Type B pancreatic cell (in vitro differentiated cells): ENCODE measurements at regions not wholly inside any gene's neighbourhood (a gene's known extent, or its start where the extent isn't known, plus 50 kb on each side); places are given as distances from the start of the nearest gene placed in this dataset.

Source experiments
- DNase-seq: peaks from one replicate; pipeline ENCODE4 v3.0.0; 2021; ENCODE audit warnings: mixed read lengths; ENCODE audit not compliant: unreplicated experiment; ENCODE audit errors: extremely low spot score
- H3K27ac Mint-ChIP-seq: 2 replicates; pipeline ENCODE4 v1.8.0; 2021; ENCODE audit warnings: mild to moderate bottlenecking, mixed read lengths
- H3K27me3 Mint-ChIP-seq: 2 replicates; pipeline ENCODE4 v1.8.0; 2021; ENCODE audit warnings: mixed read lengths
- H3K36me3 Mint-ChIP-seq: 2 replicates; pipeline ENCODE4 v1.8.0; 2021; ENCODE audit warnings: mixed read lengths
- H3K4me1 Mint-ChIP-seq: one replicate; pipeline ENCODE4 v1.8.0; 2021; ENCODE audit warnings: mixed read lengths; ENCODE audit not compliant: unreplicated experiment
- H3K4me3 Mint-ChIP-seq: 2 replicates; pipeline ENCODE4 v1.8.0; 2021; ENCODE audit warnings: mild to moderate bottlenecking, mixed read lengths
- H3K9me3 Mint-ChIP-seq: 2 replicates; pipeline ENCODE4 v1.8.0; 2021; ENCODE audit warnings: mixed read lengths
- TF ChIP-seq, protein P1 (sequence below): fragments of 200-600 bp; sonication (generic); conservative IDR thresholded peaks from 2 replicates; pipeline ENCODE4 v1.5.0; 2021; ENCODE audit warnings: antibody characterized with exemption, mild to moderate bottlenecking

- Mint-ChIP-seq H3K27me3 (no peaks in the 10 kb centered on the region), H3K4me3 (no peak overlapping the region), H3K36me3 (no peaks in the 10 kb centered on the region), H3K27ac (no peak overlapping the region), H3K9me3 (no peaks in the 10 kb centered on the region), H3K4me1 (peaks cover 11% of the 10 kb centered on the region)
- TF ChIP-seq, protein P1, sequence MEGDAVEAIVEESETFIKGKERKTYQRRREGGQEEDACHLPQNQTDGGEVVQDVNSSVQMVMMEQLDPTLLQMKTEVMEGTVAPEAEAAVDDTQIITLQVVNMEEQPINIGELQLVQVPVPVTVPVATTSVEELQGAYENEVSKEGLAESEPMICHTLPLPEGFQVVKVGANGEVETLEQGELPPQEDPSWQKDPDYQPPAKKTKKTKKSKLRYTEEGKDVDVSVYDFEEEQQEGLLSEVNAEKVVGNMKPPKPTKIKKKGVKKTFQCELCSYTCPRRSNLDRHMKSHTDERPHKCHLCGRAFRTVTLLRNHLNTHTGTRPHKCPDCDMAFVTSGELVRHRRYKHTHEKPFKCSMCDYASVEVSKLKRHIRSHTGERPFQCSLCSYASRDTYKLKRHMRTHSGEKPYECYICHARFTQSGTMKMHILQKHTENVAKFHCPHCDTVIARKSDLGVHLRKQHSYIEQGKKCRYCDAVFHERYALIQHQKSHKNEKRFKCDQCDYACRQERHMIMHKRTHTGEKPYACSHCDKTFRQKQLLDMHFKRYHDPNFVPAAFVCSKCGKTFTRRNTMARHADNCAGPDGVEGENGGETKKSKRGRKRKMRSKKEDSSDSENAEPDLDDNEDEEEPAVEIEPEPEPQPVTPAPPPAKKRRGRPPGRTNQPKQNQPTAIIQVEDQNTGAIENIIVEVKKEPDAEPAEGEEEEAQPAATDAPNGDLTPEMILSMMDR: no peak
- no peak for DNase-seq
These were observed 1206.4 kb upstream of the ADGRL4 start for GRCh38 chr1:80212948-80213347.

DNA sequence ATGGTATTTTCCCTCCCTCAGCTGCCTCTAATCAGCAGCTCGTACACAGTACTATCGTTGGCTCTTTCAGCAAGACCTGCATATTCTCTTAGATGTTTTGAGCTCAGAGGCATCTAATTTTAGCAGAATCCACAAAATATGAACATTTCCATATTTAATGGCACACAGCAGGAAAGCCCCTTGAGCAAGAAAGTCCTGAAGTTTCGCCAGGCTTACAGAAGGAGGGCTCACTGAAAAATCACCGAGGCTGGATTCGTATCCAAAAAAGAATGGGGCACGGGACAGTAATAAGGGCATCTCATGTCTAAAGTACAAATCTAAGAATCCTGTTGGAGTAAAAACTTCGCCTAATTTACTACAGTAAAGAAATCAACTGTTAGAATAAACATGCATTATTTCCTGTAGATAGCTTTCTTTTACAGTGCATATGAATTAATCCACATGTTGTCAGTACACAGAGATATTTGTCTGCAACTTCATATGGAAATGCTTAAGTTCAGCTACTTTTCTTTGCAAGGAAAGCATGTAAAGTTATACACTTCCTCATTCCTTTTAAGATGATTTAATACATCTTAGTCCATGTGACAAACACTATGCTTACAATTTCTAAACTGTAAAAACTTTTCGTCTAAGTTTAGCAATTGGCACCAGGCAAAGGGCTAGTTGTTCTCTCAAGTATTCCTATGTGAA lies 1205.3 kb upstream of the ADGRL4 start:
- Mint-ChIP-seq H3K27ac (no peak overlapping the region), H3K9me3 (no peaks in the 10 kb centered on the region), H3K36me3 (no peaks in the 10 kb centered on the region), H3K27me3 (no peaks in the 10 kb centered on the region), H3K4me3 (no peak overlapping the region), H3K4me1 (peaks cover 6% of the 10 kb centered on the region)
- TF ChIP-seq, protein P1: no peak
- no peak for DNase-seq

DNA sequence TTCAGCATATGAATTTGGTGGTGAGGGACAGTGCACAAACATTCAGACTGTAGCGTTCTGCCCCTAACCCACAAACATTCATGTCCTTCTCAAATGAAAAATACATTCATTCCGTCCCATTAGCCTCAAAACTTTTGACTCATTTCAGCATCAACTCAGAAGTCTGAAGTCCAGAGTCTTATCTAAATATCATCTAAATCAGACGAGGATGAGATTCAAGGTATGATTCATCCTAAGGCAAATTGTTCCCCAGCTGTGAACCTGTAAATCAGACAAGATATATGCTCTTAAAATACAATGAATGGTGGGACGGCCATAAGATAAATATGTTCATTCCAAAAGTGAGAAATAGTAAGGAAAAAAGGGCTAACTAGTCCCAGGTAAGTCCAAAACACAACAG lies 1195.6 kb upstream of the ADGRL4 start:
- H3K36me3 Mint-ChIP-seq: no peaks in the 10 kb centered on the region
- no peak overlapping the region for H3K27ac Mint-ChIP-seq
- H3K9me3 Mint-ChIP-seq: peaks cover 9% of the 10 kb centered on the region
- no peaks in the 10 kb centered on the region for H3K4me1 Mint-ChIP-seq
- DNase-seq: no peak
- no peak overlapping the region for H3K4me3 Mint-ChIP-seq
- H3K27me3 Mint-ChIP-seq: no peaks in the 10 kb centered on the region
- TF ChIP-seq, protein P1: no peak

GRCh38 chr1:80194221-80194620 lies 1187.7 kb upstream of the ADGRL4 start:
- Mint-ChIP-seq H3K27ac (no peak overlapping the region), H3K27me3 (no peaks in the 10 kb centered on the region), H3K9me3 (no peaks in the 10 kb centered on the region), H3K4me3 (no peak overlapping the region), H3K4me1 (no peaks in the 10 kb centered on the region), H3K36me3 (no peaks in the 10 kb centered on the region)
- TF ChIP-seq, protein P1: no peak
- no peak for DNase-seq

DNA sequence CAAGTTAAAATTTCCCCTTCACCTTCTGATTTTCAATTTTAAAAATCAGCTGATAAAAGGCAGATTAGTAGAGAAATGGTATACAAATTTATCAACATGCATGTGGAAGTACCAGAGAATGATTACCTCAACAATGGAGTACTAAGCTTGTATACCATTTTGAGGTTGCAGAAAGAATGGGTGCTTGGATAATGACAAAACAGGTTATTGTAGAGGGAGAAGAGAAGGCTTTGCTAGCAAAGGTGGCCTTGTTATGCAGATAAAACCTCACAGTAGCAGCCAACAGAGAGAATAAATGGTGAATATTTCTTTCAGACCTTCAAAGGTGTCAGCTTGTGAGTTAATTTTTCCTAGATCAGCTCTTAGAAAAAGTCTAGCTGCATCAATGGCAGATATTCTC lies 1174.9 kb upstream of the ADGRL4 start:
- Mint-ChIP-seq H3K27ac (no peak overlapping the region), H3K4me1 (no peaks in the 10 kb centered on the region), H3K9me3 (no peaks in the 10 kb centered on the region), H3K27me3 (no peaks in the 10 kb centered on the region), H3K36me3 (no peaks in the 10 kb centered on the region), H3K4me3 (no peak overlapping the region)
- TF ChIP-seq, protein P1: no peak
- DNase-seq: no peak
